Breast epithelium (tissue), 4 donors: ENCODE measurements at regions not wholly inside any gene's neighbourhood (a gene's known extent, or its start where the extent isn't known, plus 50 kb on each side); places are given as distances from the start of the nearest gene placed in this dataset.
A peak's percentile ranks its signal among the peaks of the same experiment; 100 is the strongest.

ENCODE experiments used
- DNase-seq, 2 donors: peaks; one replicate each; pipeline ENCODE4 v3.0.0-alpha.2; 2019; ENCODE audit warnings: low spot score in 2 of 2
- H3K27ac ChIP-seq, 2 donors: fragments of 200-600 bp; sonication (generic) in 1 of 2; one replicate each; pipeline ENCODE4 v1.5.1; 2016 to 2019; ENCODE audit warnings: mild to moderate bottlenecking in 1 of 2
- H3K27me3 ChIP-seq, 2 donors: fragments of 200-600 bp; sonication (generic) in 1 of 2; one replicate each; pipeline versions ENCODE4 v1.5.1 to v1.6.0; 2017 to 2019; ENCODE audit warnings: control low read depth in 1 of 2, mild to moderate bottlenecking in 1 of 2
- H3K36me3 ChIP-seq: fragments of 200-600 bp; one replicate; pipeline ENCODE4 v1.5.1; 2019
- H3K4me1 ChIP-seq, 2 donors: fragments of 200-600 bp; sonication (generic); one replicate each; pipeline ENCODE4 v1.5.1; 2016 to 2019; ENCODE audit warnings: control low read depth in 1 of 2
- H3K4me3 ChIP-seq, 3 donors: fragments of 200-600 bp; sonication (generic); 1 replicate in 2 of 3; 2 replicates in 1 of 3; pipeline ENCODE4 v1.5.1; 2016 to 2019; ENCODE audit warnings: mild to moderate bottlenecking in 3 of 3, moderate library complexity in 2 of 3
- H3K9me3 ChIP-seq, 2 donors: fragments of 200-600 bp; sonication (generic) in 1 of 2; one replicate each; pipeline ENCODE4 v1.5.1; 2016 to 2019; ENCODE audit warnings: control low read depth in 1 of 2
- CTCF ChIP-seq, 3 donors: fragments of 450-650 bp; IDR thresholded peaks; one replicate each; pipeline ENCODE4 v1.5.1; 2016 to 2017; ENCODE audit warnings: antibody characterized with exemption in 3 of 3, mild to moderate bottlenecking in 3 of 3, moderate library complexity in 3 of 3
- POLR2A ChIP-seq: fragments of 450-650 bp; IDR thresholded peaks from one replicate; pipeline ENCODE4 v1.6.1; 2016; ENCODE audit warnings: antibody characterized with exemption, mild to moderate bottlenecking, moderate library complexity
- POLR2AphosphoS5 ChIP-seq, 3 donors: sonication (generic); formaldehyde crosslinking; IDR thresholded peaks; one replicate each; pipeline ENCODE4 v1.6.1; 2017; ENCODE audit warnings: antibody characterized with exemption in 3 of 3
- intact Hi-C: fragments of 100-400 bp; cut with DNase I; formaldehyde crosslinking; loops from one replicate; pipeline ENCODE4 v1.15.1; 2023; ENCODE audit warnings: low total_unique reads

DNA sequence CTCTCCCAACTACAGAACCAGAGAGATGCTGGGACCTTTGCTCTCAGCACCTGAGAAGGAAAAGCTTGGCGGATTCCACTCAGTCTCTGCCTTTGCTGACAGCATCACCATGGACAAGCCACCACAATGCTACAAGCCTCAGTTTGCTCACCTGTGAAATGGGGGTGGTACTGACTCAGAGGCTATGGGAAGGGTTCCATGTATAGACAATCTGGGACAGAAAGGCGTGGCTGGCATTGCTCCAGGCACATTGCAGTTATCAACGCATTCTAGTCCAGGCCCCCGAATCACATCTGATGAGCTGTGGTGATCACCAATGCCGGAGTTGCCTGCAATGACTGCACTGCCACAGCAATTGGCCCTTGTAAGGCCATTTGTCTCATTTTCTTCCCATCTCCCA lies 72.6 kb downstream of the ISX start:
- Histone ChIP-seq H3K9me3 (no peaks in the 10 kb centered on the region), H3K4me1 (no peaks in the 10 kb centered on the region), H3K27me3 (peaks cover 0 to 14% of the 10 kb centered on the region in 2 donors), H3K4me3 (no peak overlapping the region), H3K27ac (no peak overlapping the region), H3K36me3 (no peaks in the 10 kb centered on the region)
- intact Hi-C loops: no loop called here
- TF ChIP-seq CTCF (IDR thresholded peaks at IDR 0.05) (no peak), POLR2AphosphoS5 (IDR thresholded peaks at IDR 0.05) (no peak), POLR2A (no peak)
- no peak for DNase-seq

GRCh38 chr22:35140879-35141745 lies 75.2 kb downstream of the ISX start:
- DNase-seq: no peak
- no peaks in the 10 kb centered on the region for H3K27me3 ChIP-seq
- H3K9me3 ChIP-seq: no peaks in the 10 kb centered on the region
- H3K4me1 ChIP-seq: no peaks in the 10 kb centered on the region
- TF ChIP-seq CTCF (IDR thresholded peaks at IDR 0.05) (no peak), POLR2AphosphoS5 (IDR thresholded peaks at IDR 0.05) (no peak), POLR2A (no peak)
- no peaks in the 10 kb centered on the region for H3K36me3 ChIP-seq
- H3K27ac ChIP-seq: no peak overlapping the region
- H3K4me3 ChIP-seq: no peak overlapping the region
- intact Hi-C loops: no loop called here

GRCh38 chr22:35148381-35148780 lies 82.4 kb downstream of the ISX start:
- Histone ChIP-seq H3K4me3 (no peak overlapping the region), H3K4me1 (no peaks in the 10 kb centered on the region), H3K36me3 (no peaks in the 10 kb centered on the region), H3K9me3 (no peaks in the 10 kb centered on the region), H3K27me3 (peaks cover 0 to 17% of the 10 kb centered on the region in 2 donors), H3K27ac (no peak overlapping the region)
- no peak for DNase-seq
- intact Hi-C loops: no loop called here
- TF ChIP-seq POLR2A: no peak
- no peak for TF ChIP-seq POLR2AphosphoS5 (IDR thresholded peaks at IDR 0.05)
- no peak for TF ChIP-seq CTCF (IDR thresholded peaks at IDR 0.05)

DNA sequence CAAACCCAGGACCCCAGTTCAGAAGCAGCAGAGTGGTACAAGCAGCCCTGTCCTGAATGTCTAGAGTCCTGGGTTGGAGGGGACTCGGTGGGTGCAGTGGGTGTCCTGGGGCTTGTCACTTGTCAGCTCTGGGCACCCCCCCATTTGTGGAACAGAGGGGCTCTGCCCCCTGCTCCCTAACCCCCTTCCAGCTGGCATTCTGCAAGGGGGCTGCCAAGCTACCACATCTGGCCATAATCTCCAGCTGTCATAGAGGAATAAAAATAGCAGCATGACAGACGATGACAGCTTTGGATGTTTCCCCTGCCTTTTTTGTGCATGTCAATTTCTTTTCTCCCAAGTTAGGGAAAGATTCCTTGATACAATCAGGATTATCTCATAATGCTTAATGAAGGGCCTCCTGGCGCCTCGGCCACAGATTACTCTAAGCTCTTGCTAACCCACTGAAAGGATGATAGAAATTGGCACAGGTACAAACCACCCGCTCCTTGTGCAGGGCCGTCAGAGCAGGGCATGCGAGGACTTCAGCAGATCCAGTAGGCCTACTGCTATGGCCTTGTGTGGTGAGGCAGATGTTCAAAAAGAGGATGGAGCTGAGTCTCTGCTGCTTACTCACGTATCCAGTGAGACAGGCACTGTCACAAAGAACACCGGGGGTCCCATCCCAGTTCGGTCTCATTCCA lies 83.0 kb downstream of the ISX start:
- DNase-seq: no peak
- intact Hi-C loops: no loop called here
- Histone ChIP-seq H3K27me3 (peaks cover 0 to 19% of the 10 kb centered on the region in 2 donors), H3K4me1 (no peaks in the 10 kb centered on the region), H3K4me3 (no peak overlapping the region), H3K36me3 (no peaks in the 10 kb centered on the region), H3K27ac (no peak overlapping the region), H3K9me3 (no peaks in the 10 kb centered on the region)
- TF ChIP-seq POLR2A: no peak
- TF ChIP-seq POLR2AphosphoS5 (IDR thresholded peaks at IDR 0.05): no peak

GRCh38 chr22:35150183-35151107 lies 84.5 kb downstream of the ISX start:
- no peak overlapping the region for H3K27ac ChIP-seq
- DNase-seq: peak; percentile 27 to 59
- TF ChIP-seq CTCF (IDR thresholded peaks at IDR 0.05) (peak; percentile 16 to 54 (median 49)), POLR2A (no peak), POLR2AphosphoS5 (IDR thresholded peaks at IDR 0.05) (no peak)
- H3K4me1 ChIP-seq: no peaks in the 10 kb centered on the region
- no peaks in the 10 kb centered on the region for H3K36me3 ChIP-seq
- intact Hi-C loops: no loop called here
- H3K27me3 ChIP-seq: peaks cover 0 to 28% of the 10 kb centered on the region in 2 donors
- H3K4me3 ChIP-seq: no peak overlapping the region
- H3K9me3 ChIP-seq: no peaks in the 10 kb centered on the region
